HG03457 (cell line): ENCODE measurements at regions not wholly inside any gene's neighbourhood (a gene's known extent, or its start where the extent isn't known, plus 50 kb on each side); places are given as distances from the start of the nearest gene placed in this dataset.

Experiments
- ATAC-seq: cut with Tn5 transposase; IDR thresholded peaks from one replicate; pipeline ENCODE4 v1.9.1; 2021; ENCODE audit warnings: moderate number of reproducible peaks; ENCODE audit not compliant: unreplicated experiment

DNA sequence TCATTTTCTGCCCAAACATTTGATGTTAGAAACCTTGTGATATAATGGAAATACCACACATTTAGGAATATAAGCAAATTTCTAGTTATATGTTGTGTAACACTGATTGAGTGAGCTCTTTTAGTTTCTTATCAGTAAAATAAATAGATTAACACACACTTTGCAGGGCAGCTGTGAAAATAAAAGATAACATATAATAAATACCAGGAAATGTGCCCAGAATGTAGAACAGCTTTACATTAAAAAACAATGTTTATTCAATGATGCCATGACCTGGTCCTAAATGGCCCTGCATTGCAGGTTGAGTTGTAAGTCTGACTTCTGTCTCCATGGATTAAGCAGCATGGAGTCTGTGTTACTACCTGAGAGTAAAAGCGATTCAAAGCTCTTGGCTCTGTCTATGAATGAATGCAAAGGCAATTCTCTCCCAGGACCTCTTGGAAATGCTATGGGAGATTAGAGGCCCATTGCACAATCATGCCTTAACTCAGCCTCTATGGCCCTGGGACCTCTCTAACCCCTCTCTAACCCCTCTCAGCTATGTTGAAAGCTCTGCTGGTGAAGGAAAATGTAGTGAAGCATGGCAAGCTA lies 296.0 kb upstream of the ACTBL2 start:
- ATAC-seq, result no peak

DNA sequence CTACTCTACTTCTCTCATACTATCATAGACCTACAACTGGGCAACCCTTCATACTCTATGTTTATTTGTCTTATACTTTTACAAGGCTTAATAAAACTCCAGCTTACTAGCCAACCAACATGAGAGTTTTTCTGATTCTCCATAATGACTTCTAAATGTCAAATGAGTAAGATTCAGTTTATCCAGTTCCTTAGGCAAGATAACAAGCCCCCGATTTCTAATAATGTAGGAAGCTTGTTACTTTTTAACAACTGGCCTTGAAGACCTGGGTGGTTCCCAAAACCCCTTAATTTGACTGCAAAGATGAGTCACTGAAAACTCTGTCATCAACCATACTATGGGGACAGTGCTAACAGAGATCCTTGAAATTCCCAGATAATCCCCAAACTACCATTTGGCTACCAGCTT lies 294.6 kb upstream of the ACTBL2 start:
- ATAC-seq, result no peak

DNA sequence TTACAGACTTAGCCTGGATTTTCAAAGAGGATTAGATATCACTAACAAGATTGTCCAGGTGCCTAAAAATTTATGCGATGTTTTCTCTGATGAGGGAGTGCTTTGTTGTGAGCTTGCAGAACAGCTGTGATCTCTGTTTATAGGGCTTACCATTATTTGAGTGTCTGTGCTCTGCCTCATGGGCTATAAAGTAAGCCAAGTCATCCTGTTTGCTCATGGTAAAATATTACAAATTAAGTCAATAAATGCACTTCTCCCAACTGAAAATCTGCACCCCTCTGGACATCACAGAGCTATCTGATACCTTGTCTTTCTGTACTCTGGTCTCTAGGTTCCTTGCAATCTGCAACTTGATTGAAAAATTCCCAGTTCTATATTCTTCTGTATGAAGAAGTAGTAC lies 293.4 kb upstream of the ACTBL2 start:
- ATAC-seq, result no peak

DNA sequence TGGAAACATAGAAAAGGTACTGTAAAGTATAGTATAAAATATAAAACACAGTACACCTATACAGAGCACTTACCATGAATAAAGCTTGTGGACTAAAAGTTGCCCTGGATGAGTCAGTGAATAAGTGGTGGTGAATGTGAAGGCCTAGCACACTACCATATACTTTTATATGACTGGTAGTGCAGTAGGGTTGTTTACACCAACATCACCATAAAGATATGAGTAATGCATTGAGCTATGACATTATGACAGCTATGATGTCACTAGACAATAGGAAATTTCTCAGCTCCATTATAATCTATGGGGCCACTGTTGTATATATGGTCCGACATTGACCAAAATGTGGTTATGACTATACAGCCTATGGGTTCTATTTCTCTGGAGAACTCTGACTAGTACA lies 291.8 kb upstream of the ACTBL2 start:
- no peak for ATAC-seq

DNA sequence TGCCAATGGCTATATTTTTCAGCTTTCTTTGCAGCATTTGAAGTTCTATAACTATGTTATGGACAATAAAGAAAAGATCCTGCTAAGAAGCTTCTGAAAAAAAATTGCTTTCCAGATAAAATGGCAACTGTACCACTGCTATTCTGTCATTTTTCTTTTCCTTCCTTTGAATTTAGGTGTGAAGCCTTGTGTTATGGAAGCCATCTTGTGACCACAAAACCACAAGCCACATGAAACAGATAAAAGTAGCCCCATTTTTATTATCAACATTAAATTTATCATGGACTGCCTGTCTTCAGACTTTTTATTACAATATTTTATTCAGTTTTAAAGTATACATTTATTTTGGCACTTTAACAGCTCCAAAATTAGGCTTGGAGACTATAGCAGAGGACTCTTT lies 289.9 kb upstream of the ACTBL2 start:
- ATAC-seq, result no peak

DNA sequence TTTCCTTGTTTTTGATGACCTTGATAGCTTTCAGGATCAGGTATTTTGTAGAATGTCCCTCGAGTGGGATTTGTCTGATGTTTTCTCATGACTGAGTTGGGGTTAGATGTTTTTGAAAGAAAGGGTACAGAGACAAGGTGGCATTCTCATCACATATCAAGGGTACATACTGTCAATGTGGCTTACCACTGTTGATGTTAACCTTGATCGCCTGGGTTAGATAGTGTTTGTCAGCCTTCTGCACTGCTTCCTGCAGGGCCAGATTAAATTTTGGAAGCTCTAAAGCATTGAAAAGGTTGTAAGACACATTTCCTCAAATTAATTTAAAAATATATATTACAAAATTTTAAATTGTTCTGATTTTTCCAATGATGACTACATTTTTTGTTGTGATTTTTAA lies 287.4 kb upstream of the ACTBL2 start:
- no peak for ATAC-seq

DNA sequence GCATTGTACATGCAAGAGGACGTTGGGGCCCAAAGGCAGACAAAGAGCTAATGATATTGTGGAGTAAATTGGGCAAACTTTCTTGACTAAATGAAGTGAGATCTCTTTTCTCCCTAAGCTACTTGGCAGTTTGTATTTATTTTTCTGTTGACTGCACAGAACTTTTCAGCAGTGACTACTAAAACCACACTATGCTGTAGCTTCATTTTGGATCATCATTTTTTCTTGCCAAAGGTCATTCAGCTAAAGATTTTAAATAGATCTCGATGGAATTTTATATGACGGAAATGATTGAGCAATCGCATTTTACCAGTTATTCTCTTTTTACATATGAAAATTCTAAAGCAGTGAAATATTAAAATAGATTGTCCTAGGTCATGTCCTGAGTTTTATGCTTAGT lies 286.1 kb upstream of the ACTBL2 start:
- no peak for ATAC-seq

DNA sequence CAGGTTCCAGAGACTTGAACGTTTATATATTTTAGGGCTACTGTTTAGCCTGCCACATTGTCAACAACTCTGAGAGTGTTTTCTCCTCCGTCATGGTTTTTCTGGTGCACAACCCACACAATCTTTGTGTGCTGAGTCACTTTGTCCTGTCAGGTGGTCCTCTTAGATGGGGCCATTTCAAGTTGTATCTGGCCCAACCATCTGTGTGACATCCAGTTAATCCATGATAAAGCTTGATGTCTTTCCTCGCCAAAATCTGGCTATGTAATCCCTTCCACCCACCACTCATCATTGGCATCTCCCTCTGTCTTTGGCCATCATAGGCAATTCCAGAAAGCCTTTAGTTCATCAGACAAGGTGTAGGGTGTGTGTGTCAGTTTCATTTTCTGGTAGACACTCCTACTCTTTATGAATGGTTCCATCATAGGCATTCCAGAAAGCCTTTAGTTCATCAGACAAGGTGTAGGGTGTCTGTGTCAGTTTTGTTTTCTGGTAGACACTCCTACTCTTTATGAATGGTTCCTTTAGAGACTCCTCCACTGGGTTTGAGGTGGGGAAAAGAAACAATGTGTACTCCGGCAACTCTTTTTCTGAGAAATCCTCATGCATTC lies 282.0 kb upstream of the ACTBL2 start:
- no peak for ATAC-seq

DNA sequence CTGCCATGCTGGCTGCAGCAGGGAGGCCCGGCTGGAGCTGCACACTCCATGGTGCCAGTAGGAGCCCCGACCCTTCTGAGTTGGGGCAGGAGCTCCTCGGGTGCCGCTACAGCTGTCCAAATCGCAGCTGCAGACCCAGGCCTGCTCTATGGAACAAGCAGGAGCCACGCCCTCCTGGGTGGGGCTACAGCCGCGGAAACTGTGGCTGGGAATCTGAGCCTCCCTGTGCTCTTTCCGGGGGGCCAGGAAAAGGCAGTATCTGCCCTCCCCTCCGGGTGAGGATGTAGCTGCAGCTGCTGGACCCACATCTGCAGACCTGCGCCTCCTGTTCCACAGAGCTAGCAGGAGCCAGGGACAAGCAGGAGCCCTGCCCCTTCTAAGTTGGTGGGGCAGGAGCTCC lies 278.9 kb upstream of the ACTBL2 start:
- ATAC-seq, result no peak

DNA sequence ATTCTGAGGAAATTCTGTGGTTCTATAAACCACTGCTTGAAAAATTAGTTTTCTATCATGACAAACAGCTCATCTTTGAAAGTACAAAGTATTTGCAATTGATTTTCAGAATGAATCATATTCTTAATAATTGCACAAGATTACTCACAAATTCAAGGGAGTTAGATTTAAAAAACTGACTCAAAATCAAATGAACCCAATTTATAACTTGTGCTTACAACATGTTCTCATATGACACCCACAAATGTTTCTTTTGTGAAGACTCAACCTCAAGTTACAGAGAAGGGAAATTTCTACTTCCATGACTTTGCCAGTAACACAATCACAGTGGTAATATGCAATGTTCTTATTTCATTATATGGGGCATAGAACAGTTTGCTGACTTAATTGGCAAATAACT lies 272.0 kb upstream of the ACTBL2 start:
- ATAC-seq, result no peak

DNA sequence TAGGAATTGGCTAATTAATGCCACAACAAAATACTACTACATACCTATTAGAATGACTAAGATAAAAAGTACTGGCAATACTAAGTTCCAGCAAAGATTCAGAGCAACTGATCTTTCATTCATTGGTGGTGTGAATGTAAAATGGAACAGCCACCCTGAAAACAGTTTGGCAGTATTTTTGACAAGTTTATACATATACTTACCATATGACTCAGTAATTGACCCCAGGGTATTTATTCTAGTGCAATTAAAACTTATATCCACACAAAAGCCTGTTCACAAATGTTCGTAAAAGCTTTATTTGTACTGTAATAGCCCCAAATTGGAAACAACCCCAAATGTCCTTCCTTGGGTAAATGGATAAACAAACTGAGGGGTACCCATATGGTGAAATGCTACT lies 270.8 kb upstream of the ACTBL2 start:
- no peak for ATAC-seq

DNA sequence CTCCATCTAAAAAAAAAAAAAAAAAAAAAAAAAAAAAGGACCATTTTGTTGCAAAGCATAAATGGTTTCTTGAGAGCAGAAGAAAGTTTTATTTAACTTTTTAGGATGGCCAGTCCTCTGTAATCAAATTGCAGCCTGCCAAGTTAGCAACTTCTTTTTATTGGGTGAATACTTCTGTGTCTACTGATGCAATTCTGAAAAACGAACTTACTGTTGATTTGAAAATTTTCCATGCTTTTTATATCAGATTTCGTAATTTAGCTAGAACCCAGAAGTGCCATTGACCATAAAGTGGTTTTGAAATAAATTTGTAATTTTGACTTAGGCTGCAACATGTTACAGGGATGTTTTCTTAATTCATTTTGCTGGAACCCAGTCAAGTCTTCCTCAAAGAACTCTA lies 269.1 kb upstream of the ACTBL2 start:
- no peak for ATAC-seq

DNA sequence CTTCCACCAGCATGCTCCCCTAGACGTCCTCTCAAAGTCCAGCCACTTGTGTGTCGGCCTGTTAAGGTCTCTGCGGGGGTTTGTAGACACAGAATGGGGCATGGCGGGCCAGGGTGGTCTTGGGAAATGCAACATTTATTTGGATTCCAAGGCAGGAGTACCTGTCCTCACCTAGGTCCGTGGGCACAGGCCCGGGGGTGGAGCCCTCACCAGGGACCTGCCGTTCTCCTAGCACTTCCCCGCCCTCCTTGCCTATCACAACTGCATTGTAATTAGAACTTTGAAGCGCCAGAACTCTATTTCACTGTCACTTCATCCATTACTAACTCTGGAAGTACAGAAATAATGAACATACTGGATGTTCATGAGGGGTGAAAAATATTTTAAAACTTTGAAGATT lies 268.3 kb upstream of the ACTBL2 start:
- no peak for ATAC-seq

DNA sequence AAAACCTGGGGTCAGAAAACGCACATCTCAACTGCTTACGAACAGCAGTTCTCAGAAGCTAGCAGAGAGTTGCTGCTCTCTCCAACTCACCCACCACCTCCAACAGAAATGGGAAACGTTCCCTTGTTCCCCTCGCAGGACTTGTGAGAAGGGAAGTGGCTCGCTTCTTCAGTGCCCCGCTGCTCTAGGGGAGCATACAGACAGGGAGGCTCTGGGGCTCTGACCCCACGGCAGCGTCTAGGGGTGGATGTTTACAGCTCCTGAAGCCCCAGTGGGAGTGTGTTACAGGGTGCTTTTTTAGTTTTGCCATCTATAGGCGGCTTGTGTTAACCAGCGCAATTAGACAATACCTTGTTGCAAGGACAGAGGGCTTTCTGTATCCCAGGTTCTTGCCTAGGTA lies 267.7 kb upstream of the ACTBL2 start:
- ATAC-seq, result no peak

DNA sequence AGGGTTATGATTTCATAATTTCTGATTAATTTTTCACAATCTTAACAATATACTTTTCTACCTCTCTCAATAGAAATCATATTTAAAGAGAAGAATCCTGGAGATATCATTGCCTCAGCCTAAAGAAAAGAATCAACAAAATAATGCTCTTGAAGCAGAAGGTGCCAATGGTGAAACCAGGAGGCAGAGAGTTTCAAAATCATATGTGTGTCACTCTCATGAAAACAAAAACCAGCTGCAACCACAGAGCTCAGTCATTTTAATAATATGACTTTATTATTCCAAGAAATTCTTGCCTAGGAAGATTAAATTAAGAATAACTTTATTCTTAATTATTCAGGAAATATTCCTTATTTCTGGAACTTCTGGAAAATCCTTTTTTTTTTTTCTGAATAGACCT lies 266.8 kb upstream of the ACTBL2 start:
- ATAC-seq, result no peak

DNA sequence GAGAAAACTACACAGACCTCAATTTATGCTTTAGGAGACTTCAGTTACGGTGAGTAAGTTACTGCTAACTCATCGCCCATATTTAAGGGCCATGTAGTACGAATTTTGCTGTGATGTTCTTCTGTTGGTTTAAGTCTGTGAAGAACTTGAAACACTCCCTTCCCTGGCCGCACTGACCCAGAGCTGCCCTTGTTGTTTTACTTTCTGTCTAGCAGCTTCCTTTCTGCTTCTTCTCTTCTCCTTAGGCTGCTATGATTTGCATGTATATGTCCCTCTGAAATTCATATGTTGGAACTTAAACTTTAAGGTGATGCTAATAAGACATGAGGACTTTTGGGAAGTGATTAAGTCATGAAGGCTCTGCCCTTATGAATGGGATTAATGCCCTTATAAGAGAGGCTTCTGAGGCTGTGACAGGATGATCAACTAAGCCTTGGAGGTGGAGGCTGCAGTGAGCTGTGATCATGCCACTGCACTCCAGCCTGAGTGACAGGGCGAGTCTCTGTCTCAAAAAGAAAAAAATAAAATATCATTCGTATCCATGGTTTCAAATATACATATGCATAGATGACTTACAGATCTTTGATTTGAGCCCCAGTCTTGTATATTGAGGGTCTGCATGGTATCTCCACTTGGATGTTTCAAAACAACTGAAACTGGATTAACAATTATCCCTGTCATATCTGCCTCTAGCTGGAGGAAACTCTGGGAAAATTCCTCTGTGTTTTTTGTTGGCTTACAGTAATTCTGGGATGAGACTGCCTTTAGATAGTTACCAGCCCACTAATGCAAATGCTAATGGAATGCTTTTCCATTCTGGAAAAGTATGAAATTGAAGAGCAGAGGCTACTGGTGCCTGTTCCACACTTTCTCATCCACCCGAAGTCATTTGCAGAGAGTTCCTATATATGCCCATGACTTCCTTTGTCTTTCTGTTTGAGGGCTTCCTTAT lies 263.4 kb upstream of the ACTBL2 start:
- no peak for ATAC-seq

DNA sequence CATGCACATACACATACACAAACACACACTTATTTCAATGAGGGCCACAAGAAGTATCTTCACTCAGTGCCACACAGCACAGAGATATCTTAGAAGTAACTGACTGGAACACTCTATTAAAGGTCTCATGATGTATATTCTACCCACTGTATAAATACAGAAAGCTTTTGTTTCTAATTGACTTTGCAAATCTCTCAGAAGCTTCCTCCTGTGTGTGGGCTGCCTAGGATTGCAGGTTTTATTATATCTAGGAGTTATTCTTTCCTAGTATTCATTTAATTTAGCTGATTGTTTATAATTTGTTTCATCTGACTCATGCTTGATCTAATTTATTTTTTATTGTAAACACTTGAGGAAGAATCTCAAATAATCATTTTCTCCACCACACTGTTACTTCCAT lies 262.4 kb upstream of the ACTBL2 start:
- ATAC-seq, result no peak

DNA sequence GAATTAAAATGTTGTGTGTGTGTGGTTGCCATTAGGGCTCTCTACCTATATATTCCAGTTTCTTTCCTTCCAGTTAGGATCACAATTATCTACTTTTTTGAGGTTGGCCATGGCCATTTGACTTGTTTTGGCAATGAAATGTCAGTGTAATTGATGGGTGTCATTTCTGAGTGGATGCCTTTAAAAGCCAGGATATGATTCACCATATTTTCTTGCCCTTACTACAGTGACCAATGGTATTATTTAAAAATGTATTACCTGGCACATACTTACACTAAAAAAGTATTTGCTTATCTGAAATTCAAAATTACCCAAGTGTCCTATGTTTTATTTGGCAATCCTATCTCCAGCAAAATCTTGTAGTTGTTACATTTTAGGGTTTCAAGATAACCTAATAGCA lies 258.7 kb upstream of the ACTBL2 start:
- no peak for ATAC-seq

DNA sequence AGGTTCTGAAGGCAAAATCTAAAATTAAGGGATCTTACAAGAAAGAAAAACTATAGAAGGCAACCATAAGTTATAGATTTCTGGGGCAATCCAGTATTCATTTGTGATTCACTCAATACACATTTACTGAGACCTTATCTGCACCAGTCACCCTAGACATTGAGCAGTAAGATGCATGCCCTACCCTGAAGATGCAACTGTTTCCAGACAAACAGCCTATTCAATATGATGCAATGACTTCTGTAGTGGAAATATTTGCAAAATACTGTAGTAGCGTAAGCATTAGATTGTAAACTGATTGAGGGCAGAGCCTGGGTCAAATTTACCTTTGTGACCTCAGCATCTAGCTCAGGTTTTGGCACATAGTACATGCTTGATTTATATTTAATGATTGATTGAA lies 256.2 kb upstream of the ACTBL2 start:
- ATAC-seq, result no peak

DNA sequence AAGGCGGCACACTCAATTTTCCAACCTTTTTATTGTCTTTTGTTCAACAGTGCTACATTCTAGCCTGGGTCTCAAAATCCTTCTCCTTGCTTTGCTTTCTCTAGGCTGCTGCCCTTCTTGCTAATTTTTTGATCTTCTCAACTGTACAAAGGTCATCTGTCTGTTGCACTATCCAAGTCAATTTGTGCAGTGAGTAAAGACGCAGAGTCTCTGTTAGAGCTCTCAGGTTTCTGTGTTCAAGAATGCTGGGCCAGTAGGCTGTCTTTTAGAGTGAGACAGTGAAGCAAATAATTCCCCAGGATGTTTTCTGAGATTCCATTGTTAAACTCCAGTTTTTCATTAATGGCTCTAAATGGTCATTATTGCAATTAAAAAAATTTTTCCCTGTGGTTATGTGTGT lies 255.7 kb upstream of the ACTBL2 start:
- ATAC-seq, result no peak

DNA sequence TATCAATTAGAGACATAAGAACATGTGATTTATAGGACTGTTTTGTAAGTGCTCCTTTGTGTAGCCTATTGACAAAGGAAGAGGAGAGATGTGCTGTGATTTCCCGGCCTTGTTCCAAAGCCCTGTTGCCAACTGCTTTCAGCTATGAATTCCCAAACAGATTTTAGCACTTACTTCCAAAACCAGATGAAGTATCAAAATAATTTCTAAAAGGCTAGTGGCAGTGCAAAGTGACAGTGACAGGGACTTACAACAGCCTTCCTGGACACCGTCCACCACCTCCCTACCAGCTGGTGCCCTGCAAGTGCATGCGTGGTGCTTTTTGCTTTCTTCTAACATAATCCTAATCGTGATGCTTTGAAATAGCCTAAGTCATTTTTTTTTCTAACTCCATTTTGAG lies 254.1 kb upstream of the ACTBL2 start:
- no peak for ATAC-seq
